Keratinocyte (primary cell): ENCODE measurements at regions not wholly inside any gene's neighbourhood (a gene's known extent, or its start where the extent isn't known, plus 50 kb on each side); places are given as distances from the start of the nearest gene placed in this dataset.

Experiments used
- EZH2 ChIP-seq: IDR thresholded peaks from one replicate; pipeline ENCODE4 v1.6.1; 2012; ENCODE audit warnings: inconsistent platforms, mild to moderate bottlenecking, low read length, moderate library complexity
- TF ChIP-seq, protein P1 (sequence below), 3 experiments: IDR thresholded peaks in 1 of 3; conservative IDR thresholded peaks in 1 of 3; optimal IDR thresholded peaks in 1 of 3; 2 replicates in 2 of 3; 3 replicates in 1 of 3; pipeline versions ENCODE3 to v1.5.1; 2011; ENCODE audit warnings: low read length in 3 of 3, mild to moderate bottlenecking in 3 of 3, moderate library complexity in 2 of 3, control low read depth in 1 of 3, inconsistent platforms in 1 of 3; ENCODE audit not compliant: insufficient read depth in 2 of 3; ENCODE audit errors: extremely low read depth in 1 of 3

DNA sequence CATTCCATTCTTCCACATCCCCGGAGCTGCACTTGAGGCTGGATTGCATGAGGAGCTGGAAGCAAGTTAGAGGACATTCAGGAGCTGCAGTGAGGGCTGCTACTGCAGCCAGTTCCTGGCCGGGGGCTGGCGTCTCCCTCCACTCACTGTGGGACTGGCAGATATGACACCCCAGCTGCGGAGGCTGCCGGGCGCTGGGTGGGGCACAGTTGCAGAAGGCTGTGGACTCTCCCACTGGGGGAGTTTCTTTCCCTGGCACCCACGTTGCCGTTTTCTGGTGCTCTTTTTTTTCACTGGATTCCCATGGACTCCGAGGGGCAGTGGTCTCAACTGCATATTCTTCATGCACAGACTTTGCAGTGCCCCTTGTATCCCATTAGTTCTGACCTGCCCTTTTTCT is 351.1 kb upstream of the AJAP1 start:
- TF ChIP-seq, protein P1, sequence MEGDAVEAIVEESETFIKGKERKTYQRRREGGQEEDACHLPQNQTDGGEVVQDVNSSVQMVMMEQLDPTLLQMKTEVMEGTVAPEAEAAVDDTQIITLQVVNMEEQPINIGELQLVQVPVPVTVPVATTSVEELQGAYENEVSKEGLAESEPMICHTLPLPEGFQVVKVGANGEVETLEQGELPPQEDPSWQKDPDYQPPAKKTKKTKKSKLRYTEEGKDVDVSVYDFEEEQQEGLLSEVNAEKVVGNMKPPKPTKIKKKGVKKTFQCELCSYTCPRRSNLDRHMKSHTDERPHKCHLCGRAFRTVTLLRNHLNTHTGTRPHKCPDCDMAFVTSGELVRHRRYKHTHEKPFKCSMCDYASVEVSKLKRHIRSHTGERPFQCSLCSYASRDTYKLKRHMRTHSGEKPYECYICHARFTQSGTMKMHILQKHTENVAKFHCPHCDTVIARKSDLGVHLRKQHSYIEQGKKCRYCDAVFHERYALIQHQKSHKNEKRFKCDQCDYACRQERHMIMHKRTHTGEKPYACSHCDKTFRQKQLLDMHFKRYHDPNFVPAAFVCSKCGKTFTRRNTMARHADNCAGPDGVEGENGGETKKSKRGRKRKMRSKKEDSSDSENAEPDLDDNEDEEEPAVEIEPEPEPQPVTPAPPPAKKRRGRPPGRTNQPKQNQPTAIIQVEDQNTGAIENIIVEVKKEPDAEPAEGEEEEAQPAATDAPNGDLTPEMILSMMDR (optimal IDR thresholded peaks at IDR 0.05 in 1 of 3, IDR thresholded peaks at IDR 0.05 in 1 of 3, conservative IDR thresholded peaks at IDR 0.05 in 1 of 3; ENCODE audit: extremely low read depth in 1 of 3, insufficient read depth in 2 of 3, low read length in 3 of 3), result no peak
- no peak for TF ChIP-seq EZH2
